Upper lobe of right lung (tissue), 1 donor: ENCODE measurements at regions not wholly inside any gene's neighbourhood (a gene's known extent, or its start where the extent isn't known, plus 50 kb on each side); places are given as distances from the start of the nearest gene placed in this dataset.

Experiments
- ATAC-seq: fragments of 200-7000 bp; cut with Tn5 transposase; one replicate; pipeline ENCODE4 v1.9.1; 2020; ENCODE audit warnings: mild to moderate bottlenecking, moderate library complexity
- DNase-seq: peaks from one replicate; pipeline ENCODE4 v3.0.0-alpha.2; 2020
- H3K27ac ChIP-seq: fragments of 200-600 bp; one replicate; pipeline ENCODE4 v1.8.0; 2022
- H3K27me3 ChIP-seq: fragments of 200-600 bp; one replicate; pipeline ENCODE4 v1.8.0; 2022; ENCODE audit warnings: mild to moderate bottlenecking
- H3K36me3 ChIP-seq: fragments of 200-600 bp; one replicate; pipeline ENCODE4 v1.8.0; 2022
- H3K4me1 ChIP-seq: fragments of 200-600 bp; one replicate; pipeline ENCODE4 v1.8.0; 2022
- H3K4me3 ChIP-seq: fragments of 200-600 bp; one replicate; pipeline ENCODE4 v1.8.0; 2022; ENCODE audit warnings: mild to moderate bottlenecking
- H3K9me3 ChIP-seq: fragments of 200-600 bp; one replicate; pipeline ENCODE4 v1.8.0; 2022
- intact Hi-C: fragments of 100-400 bp; cut with DNase I; formaldehyde crosslinking; loops from one replicate; pipeline ENCODE4 v1.11.0; 2022
- TF ChIP-seq, protein P1 (sequence below): fragments of 200-600 bp; IDR thresholded peaks from one replicate; pipeline ENCODE4 v1.8.0; 2022; ENCODE audit warnings: antibody characterized with exemption
- donor health status: DM: no; HTN: yes; CAD: no; lungs with severe emphysema.

GRCh38 chr2:184169366-184169765 is 429.0 kb upstream of the ZNF804A start:
- Histone ChIP-seq H3K4me1 (no peaks in the 10 kb centered on the region), H3K4me3 (no peak overlapping the region), H3K27ac (no peak overlapping the region), H3K9me3 (no peaks in the 10 kb centered on the region), H3K27me3 (no peaks in the 10 kb centered on the region), H3K36me3 (no peaks in the 10 kb centered on the region)
- ATAC-seq = no peak
- intact Hi-C loops = no loop called here
- TF ChIP-seq, protein P1, sequence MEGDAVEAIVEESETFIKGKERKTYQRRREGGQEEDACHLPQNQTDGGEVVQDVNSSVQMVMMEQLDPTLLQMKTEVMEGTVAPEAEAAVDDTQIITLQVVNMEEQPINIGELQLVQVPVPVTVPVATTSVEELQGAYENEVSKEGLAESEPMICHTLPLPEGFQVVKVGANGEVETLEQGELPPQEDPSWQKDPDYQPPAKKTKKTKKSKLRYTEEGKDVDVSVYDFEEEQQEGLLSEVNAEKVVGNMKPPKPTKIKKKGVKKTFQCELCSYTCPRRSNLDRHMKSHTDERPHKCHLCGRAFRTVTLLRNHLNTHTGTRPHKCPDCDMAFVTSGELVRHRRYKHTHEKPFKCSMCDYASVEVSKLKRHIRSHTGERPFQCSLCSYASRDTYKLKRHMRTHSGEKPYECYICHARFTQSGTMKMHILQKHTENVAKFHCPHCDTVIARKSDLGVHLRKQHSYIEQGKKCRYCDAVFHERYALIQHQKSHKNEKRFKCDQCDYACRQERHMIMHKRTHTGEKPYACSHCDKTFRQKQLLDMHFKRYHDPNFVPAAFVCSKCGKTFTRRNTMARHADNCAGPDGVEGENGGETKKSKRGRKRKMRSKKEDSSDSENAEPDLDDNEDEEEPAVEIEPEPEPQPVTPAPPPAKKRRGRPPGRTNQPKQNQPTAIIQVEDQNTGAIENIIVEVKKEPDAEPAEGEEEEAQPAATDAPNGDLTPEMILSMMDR = no peak
- DNase-seq = no peak

- no peaks in the 10 kb centered on the region for H3K27me3 ChIP-seq
- intact Hi-C loops = no loop called here
- H3K4me3 ChIP-seq = no peak overlapping the region
- DNase-seq (no peak), ATAC-seq (no peak)
- TF ChIP-seq, protein P1 = no peak
- H3K9me3 ChIP-seq = no peaks in the 10 kb centered on the region
- no peaks in the 10 kb centered on the region for H3K4me1 ChIP-seq
- H3K36me3 ChIP-seq = no peaks in the 10 kb centered on the region
- H3K27ac ChIP-seq = no peak overlapping the region
Observed at GRCh38 chr2:184174493-184175104, 423.7 kb upstream of the ZNF804A start.

DNA sequence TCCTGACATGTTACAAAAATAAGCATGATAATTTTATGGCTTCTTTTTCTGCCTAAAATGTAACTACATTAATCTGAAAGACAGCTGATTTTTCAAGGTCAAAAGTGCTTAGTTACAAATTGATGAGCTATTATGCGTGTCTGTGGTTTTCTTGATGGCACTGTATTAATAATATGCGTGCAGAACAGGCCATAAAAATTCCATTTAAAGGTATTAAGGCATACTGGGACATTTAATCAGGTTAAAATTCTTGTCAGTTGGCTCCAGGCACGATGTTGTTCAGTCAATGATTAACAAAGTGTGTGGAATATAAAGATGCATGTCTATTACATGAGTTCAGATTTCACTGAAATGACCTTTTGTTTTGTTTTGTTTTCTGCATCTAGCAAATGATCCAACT is 420.1 kb upstream of the ZNF804A start:
- Histone ChIP-seq H3K36me3 (no peaks in the 10 kb centered on the region), H3K4me1 (no peaks in the 10 kb centered on the region), H3K27ac (no peak overlapping the region), H3K4me3 (no peak overlapping the region), H3K27me3 (no peaks in the 10 kb centered on the region), H3K9me3 (no peaks in the 10 kb centered on the region)
- DNase-seq (no peak), ATAC-seq (no peak)
- TF ChIP-seq, protein P1 = no peak
- intact Hi-C loops = no loop called here

GRCh38 chr2:184186436-184186835 is 411.9 kb upstream of the ZNF804A start:
- ATAC-seq = no peak

GRCh38 chr2:184187421-184187971 is 410.8 kb upstream of the ZNF804A start:
- H3K27me3 ChIP-seq = no peaks in the 10 kb centered on the region
- H3K36me3 ChIP-seq = no peaks in the 10 kb centered on the region
- ATAC-seq (no peak), DNase-seq (peak; percentile 39)
- intact Hi-C loops = no loop called here
- no peaks in the 10 kb centered on the region for H3K4me1 ChIP-seq
- no peak overlapping the region for H3K4me3 ChIP-seq
- H3K27ac ChIP-seq = no peak overlapping the region
- TF ChIP-seq, protein P1 = no peak
- H3K9me3 ChIP-seq = no peaks in the 10 kb centered on the region

More at GRCh38 chr2:184186436-184186835, 411.9 kb upstream of the ZNF804A start:
- Histone ChIP-seq H3K4me1 (no peaks in the 10 kb centered on the region), H3K4me3 (no peak overlapping the region), H3K27me3 (no peaks in the 10 kb centered on the region), H3K9me3 (no peaks in the 10 kb centered on the region), H3K27ac (no peak overlapping the region), H3K36me3 (no peaks in the 10 kb centered on the region)
- intact Hi-C loops = no loop called here
- DNase-seq = no peak
- TF ChIP-seq, protein P1 = no peak

DNA sequence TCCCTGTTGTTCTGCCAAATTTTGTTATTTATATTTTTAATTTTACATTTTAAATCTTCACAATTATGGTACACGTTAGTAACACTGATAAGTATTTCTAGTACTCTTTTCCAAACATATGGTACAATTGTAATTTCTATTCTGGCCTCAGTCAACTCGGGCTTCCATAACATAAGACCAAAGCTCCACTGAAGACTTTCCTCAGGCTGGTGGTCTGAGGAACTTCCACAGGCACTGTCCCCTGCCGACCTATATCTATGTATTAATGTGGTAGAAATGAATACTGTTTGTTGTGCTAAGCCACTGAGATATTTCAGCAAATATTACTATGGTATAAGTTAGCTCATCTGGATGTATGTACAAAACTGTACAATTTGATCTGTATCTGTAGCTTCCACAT is 407.6 kb upstream of the ZNF804A start:
- H3K27ac ChIP-seq = no peak overlapping the region
- H3K4me3 ChIP-seq = no peak overlapping the region
- ATAC-seq (no peak), DNase-seq (no peak)
- H3K36me3 ChIP-seq = no peaks in the 10 kb centered on the region
- H3K4me1 ChIP-seq = no peaks in the 10 kb centered on the region
- intact Hi-C loops = no loop called here
- TF ChIP-seq, protein P1 = no peak
- H3K27me3 ChIP-seq = no peaks in the 10 kb centered on the region
- no peaks in the 10 kb centered on the region for H3K9me3 ChIP-seq
